Caco-2 (cell line): ENCODE measurements at regions not wholly inside any gene's neighbourhood (a gene's known extent, or its start where the extent isn't known, plus 50 kb on each side); places are given as distances from the start of the nearest gene placed in this dataset.
A peak's percentile ranks its signal among the peaks of the same experiment; 100 is the strongest.
"Not testable (repeated sequence)": the region's sequence is repeated elsewhere in the genome, so short reads cannot be mapped to it uniquely, and the experiment has no call there.

Experiments used
- BruUV-seq: library from RNA; stranded (reverse); fragments of 400-500 nt; replicated peaks from 2 replicates; lab custom pipeline; 2021; lab: Mats Ljungman, UMichigan
- CTCF ChIA-PET: fragments of 300-600 bp; sonication (Branson Sonifier 250); formaldehyde crosslinking; loops from one replicate; lab custom pipeline; 2022; ENCODE audit warnings: antibody characterized with exemption; lab: Charles Lee
- POLR2A ChIA-PET: fragments of 300-600 bp; sonication (Branson Sonifier 250); formaldehyde crosslinking; loops from one replicate; lab custom pipeline; 2022; ENCODE audit warnings: antibody characterized with exemption; lab: Charles Lee
- DNase-seq, 2 experiments: peaks; one replicate each; pipeline versions ENCODE4 v3.0.0 to v3.0.0-alpha.2; 2020 to 2022
- H3K27me3 ChIP-seq: replicated peaks from 2 replicates; pipeline ENCODE4 v1.6.0; 2011; ENCODE audit warnings: low read length; ENCODE audit not compliant: control insufficient read depth, insufficient read depth
- H3K36me3 ChIP-seq: 2 replicates; pipeline ENCODE4 v1.5.1; 2011; ENCODE audit warnings: low read length; ENCODE audit not compliant: control insufficient read depth, insufficient read depth
- H3K4me1 ChIP-seq: fragments of 250-450 bp; sonication (Bioruptor Pico); 2 replicates; pipeline ENCODE4 v1.5.1; 2020; ENCODE audit warnings: mild to moderate bottlenecking
- H3K4me3 ChIP-seq: 2 replicates; pipeline ENCODE4 v1.5.1; 2011; ENCODE audit warnings: low read depth, mild to moderate bottlenecking, control low read depth, low read length
- H3K9me3 ChIP-seq: fragments of 250-450 bp; sonication (Bioruptor Pico); 2 replicates; pipeline ENCODE4 v1.5.1; 2020; ENCODE audit warnings: mild to moderate bottlenecking, moderate library complexity
- H3K27ac Mint-ChIP-seq: one replicate; pipeline ENCODE4 v1.8.0; 2022; ENCODE audit warnings: mixed read lengths; ENCODE audit not compliant: unreplicated experiment
- H3K27me3 Mint-ChIP-seq: one replicate; pipeline ENCODE4 v1.8.0; 2022; ENCODE audit warnings: mixed read lengths; ENCODE audit not compliant: insufficient read depth, unreplicated experiment
- H3K36me3 Mint-ChIP-seq: one replicate; pipeline ENCODE4 v1.8.0; 2022; ENCODE audit warnings: mild to moderate bottlenecking, mixed read lengths; ENCODE audit not compliant: insufficient read depth, unreplicated experiment
- H3K4me1 Mint-ChIP-seq: one replicate; pipeline ENCODE4 v1.8.0; 2022; ENCODE audit warnings: low read depth, mixed read lengths; ENCODE audit not compliant: unreplicated experiment
- H3K4me3 Mint-ChIP-seq: one replicate; pipeline ENCODE4 v1.8.0; 2022; ENCODE audit warnings: mild to moderate bottlenecking, moderate library complexity, mixed read lengths; ENCODE audit not compliant: unreplicated experiment
- H3K9me3 Mint-ChIP-seq: one replicate; pipeline ENCODE4 v1.8.0; 2022; ENCODE audit warnings: mixed read lengths; ENCODE audit not compliant: unreplicated experiment
- CTCF ChIP-seq, 2 experiments: fragments of 200-600 bp in 1 of 2; IDR thresholded peaks; 1 replicate in 1 of 2; 2 replicates in 1 of 2; pipeline versions ENCODE4 v1.5.1 to v1.8.0; 2011 to 2022; ENCODE audit warnings: antibody characterized with exemption in 1 of 2, control low read depth in 1 of 2, inconsistent platforms in 1 of 2, low read depth in 1 of 2, low read length in 1 of 2, mild to moderate bottlenecking in 1 of 2, moderate library complexity in 1 of 2; ENCODE audit not compliant: insufficient read depth in 1 of 2, severe bottlenecking in 1 of 2, unreplicated experiment in 1 of 2
- intact Hi-C: fragments of 100-400 bp; cut with micrococcal nuclease; formaldehyde crosslinking; loops from one replicate; pipeline ENCODE4 v1.10.0; 2022; ENCODE audit not compliant: unreplicated experiment

- ChIA-PET CTCF (no interaction called here), POLR2A (no interaction called here)
- H3K9me3 ChIP-seq = no peaks in the 10 kb centered on the region
- H3K27me3 ChIP-seq = no peaks in the 10 kb centered on the region
- H3K4me1 ChIP-seq = peaks cover 15% of the 10 kb centered on the region
- no peak overlapping the region for H3K4me3 Mint-ChIP-seq
- peaks cover 18% of the 10 kb centered on the region for H3K4me1 Mint-ChIP-seq
- TF ChIP-seq CTCF (IDR thresholded peaks at IDR 0.05; ENCODE audit: insufficient read depth in 1 of 2, low read depth in 1 of 2, low read length in 1 of 2, severe bottlenecking in 1 of 2, unreplicated experiment in 1 of 2) = no peak
- BruUV-seq = no TSS peak
- H3K27me3 Mint-ChIP-seq = no peaks in the 10 kb centered on the region
- no peak for DNase-seq
- no peaks in the 10 kb centered on the region for H3K9me3 Mint-ChIP-seq
- no peaks in the 10 kb centered on the region for H3K36me3 Mint-ChIP-seq
- intact Hi-C loops = no loop called here
- H3K4me3 ChIP-seq = no peak overlapping the region
- H3K36me3 ChIP-seq = no peaks in the 10 kb centered on the region
- H3K27ac Mint-ChIP-seq = no peak overlapping the region
These were observed 167.5 kb upstream of the HES1 start for GRCh38 chr3:193968380-193968974.

GRCh38 chr3:193970131-193970772 lies 165.7 kb upstream of the HES1 start:
- H3K27me3 Mint-ChIP-seq, H3K36me3 Mint-ChIP-seq, H3K9me3 ChIP-seq, H3K27ac Mint-ChIP-seq, H3K9me3 Mint-ChIP-seq, POLR2A ChIA-PET, BruUV-seq, H3K4me3 Mint-ChIP-seq, H3K36me3 ChIP-seq, H3K4me3 ChIP-seq, H3K27me3 ChIP-seq: not testable (repeated sequence)
- intact Hi-C loops = loop anchor here (1.0 to 10.0 kb wide), 4 partner anchors 33 to 185 kb away; no protein-coding TSS in a partner anchor
- H3K4me1 ChIP-seq = peaks cover 21% of the 10 kb centered on the region
- peaks cover 26% of the 10 kb centered on the region for H3K4me1 Mint-ChIP-seq
- CTCF ChIA-PET = interaction anchor here (0.6 to 1.0 kb wide), 5 partner anchors 9 to 134 kb away, joined by 3 to 4 read pairs (median 4); no protein-coding TSS in a partner anchor
- peak; percentile 25 to 52 for TF ChIP-seq CTCF (IDR thresholded peaks at IDR 0.05; ENCODE audit: insufficient read depth in 1 of 2, low read depth in 1 of 2, low read length in 1 of 2, severe bottlenecking in 1 of 2, unreplicated experiment in 1 of 2)
- DNase-seq = peak; percentile 65 to 66

DNA sequence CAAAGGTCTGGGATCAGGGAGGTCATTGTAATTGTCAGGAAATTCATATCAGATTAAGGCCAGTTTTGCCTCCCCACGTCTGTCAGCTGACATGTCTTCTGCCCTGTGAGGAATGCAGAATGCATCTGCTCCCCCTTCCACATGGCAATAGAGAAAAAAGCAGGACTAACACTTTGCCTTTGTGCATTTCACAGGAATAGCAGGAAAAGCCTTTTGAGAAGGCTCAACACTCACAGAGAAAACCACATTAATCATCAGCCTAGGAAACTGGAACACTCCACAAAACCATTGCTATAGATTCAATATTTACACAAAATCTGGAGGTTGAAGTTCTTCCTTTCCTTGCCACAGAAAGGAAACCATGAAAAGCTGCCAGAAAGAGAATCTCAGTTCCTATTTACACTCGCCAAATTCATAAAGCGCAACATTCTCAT lies 165.2 kb upstream of the HES1 start:
- H3K9me3 Mint-ChIP-seq = no peaks in the 10 kb centered on the region
- Histone ChIP-seq H3K4me3 (no peak overlapping the region), H3K27me3 (no peaks in the 10 kb centered on the region), H3K9me3 (no peaks in the 10 kb centered on the region), H3K4me1 (peaks cover 27% of the 10 kb centered on the region), H3K36me3 (no peaks in the 10 kb centered on the region)
- H3K27me3 Mint-ChIP-seq = no peaks in the 10 kb centered on the region
- intact Hi-C loops = loop anchor here (1.0 to 10.0 kb wide), 4 partner anchors 32 to 186 kb away; no protein-coding TSS in a partner anchor
- DNase-seq = no peak
- TF ChIP-seq CTCF (IDR thresholded peaks at IDR 0.05; ENCODE audit: insufficient read depth in 1 of 2, low read depth in 1 of 2, low read length in 1 of 2, severe bottlenecking in 1 of 2, unreplicated experiment in 1 of 2) = no peak
- H3K27ac Mint-ChIP-seq = no peak overlapping the region
- POLR2A ChIA-PET = no interaction called here
- CTCF ChIA-PET = interaction anchor here (0.6 to 1.2 kb wide), 5 partner anchors 10 to 190 kb away, joined by 3 to 6 read pairs (median 4); no protein-coding TSS in a partner anchor
- peaks cover 31% of the 10 kb centered on the region for H3K4me1 Mint-ChIP-seq
- peaks cover 6% of the 10 kb centered on the region for H3K36me3 Mint-ChIP-seq
- no peak overlapping the region for H3K4me3 Mint-ChIP-seq
- BruUV-seq = no TSS peak
